ENCODE measurements at regions not wholly inside any gene's neighbourhood (a gene's known extent, or its start where the extent isn't known, plus 50 kb on each side); places are given as distances from the start of the nearest gene placed in this dataset.

DNA sequence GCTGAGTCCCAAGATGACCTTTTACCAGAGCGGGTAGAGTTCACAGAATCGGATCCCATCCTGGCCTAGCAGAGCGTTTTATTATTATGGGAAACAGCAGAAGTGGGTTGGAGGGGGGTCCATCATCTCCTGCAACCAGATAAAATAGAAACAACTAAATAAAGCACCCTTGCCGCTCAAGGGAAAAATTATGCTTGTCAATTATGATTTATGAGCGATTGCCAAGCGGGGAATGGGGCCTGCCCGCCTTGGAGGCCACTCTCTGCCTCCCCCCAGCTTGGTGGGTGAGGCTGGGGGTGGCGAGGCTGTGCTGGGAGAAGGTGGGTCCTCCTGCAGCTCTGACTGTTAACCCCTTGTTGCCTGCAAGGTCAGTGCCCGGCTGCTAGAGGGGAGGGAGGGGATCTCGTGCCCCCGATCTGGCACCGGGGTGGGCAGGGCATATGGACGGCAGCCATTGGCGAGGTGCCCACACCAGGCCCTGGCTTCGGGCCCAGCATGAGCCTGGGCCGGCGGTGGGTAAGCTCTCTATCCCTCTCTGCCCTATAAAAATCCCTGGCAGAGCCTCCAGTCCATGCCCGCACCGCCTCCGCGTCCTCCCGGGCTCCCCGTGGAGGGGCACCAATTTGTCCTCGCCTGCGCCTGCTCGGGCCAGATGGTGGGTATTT, 129.1 kb downstream of the URI1 start:
- Mint-ChIP-seq H3K9me3 (peaks cover 5% of the 10 kb centered on the region; the same call in 1 of the 2 replicates), H3K36me3 (ENCODE audit: low read depth) (no peaks in the 10 kb centered on the region), H3K27me3 (ENCODE audit: insufficient read depth) (no peaks in the 10 kb centered on the region; the same call in 1 of the 2 replicates), H3K4me1 (ENCODE audit: low read depth) (no peaks in the 10 kb centered on the region), H3K4me3 (no peak overlapping the region), H3K27ac (no peak overlapping the region)
- DNase-seq, result no peak
- TF ChIP-seq, protein P1, sequence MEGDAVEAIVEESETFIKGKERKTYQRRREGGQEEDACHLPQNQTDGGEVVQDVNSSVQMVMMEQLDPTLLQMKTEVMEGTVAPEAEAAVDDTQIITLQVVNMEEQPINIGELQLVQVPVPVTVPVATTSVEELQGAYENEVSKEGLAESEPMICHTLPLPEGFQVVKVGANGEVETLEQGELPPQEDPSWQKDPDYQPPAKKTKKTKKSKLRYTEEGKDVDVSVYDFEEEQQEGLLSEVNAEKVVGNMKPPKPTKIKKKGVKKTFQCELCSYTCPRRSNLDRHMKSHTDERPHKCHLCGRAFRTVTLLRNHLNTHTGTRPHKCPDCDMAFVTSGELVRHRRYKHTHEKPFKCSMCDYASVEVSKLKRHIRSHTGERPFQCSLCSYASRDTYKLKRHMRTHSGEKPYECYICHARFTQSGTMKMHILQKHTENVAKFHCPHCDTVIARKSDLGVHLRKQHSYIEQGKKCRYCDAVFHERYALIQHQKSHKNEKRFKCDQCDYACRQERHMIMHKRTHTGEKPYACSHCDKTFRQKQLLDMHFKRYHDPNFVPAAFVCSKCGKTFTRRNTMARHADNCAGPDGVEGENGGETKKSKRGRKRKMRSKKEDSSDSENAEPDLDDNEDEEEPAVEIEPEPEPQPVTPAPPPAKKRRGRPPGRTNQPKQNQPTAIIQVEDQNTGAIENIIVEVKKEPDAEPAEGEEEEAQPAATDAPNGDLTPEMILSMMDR (IDR thresholded peaks at IDR 0.05), result no peak

DNA sequence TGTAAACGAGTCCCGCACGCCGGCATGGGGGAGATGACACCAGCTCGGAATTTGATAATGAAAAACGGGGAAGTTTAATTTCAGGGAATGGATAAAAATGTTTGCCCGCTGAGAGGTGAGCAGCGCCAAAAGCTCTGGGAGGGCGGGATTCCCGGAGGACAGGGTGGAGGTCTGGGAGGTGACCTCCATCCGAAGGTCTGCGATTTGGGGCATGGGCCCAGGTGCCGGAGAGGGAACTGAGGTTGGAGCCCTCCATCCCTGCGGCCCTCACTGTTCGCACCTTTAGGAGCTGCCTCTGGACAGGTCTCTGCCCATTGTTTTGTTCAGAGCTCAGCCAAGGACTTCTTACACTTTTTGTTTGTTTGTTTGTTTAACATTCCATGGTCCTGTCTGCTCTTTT, 129.8 kb downstream of the URI1 start:
- H3K9me3 Mint-ChIP-seq, result peaks cover 5% of the 10 kb centered on the region; the same call in 1 of the 2 replicates
- H3K4me3 Mint-ChIP-seq, result no peak overlapping the region
- H3K4me1 Mint-ChIP-seq (ENCODE audit: low read depth), result no peaks in the 10 kb centered on the region
- DNase-seq, result no peak
- H3K27me3 Mint-ChIP-seq (ENCODE audit: insufficient read depth), result no peaks in the 10 kb centered on the region; the same call in 1 of the 2 replicates
- no peaks in the 10 kb centered on the region for H3K36me3 Mint-ChIP-seq (ENCODE audit: low read depth)
- H3K27ac Mint-ChIP-seq, result no peak overlapping the region
- TF ChIP-seq, protein P1 (IDR thresholded peaks at IDR 0.05), result no peak

DNA sequence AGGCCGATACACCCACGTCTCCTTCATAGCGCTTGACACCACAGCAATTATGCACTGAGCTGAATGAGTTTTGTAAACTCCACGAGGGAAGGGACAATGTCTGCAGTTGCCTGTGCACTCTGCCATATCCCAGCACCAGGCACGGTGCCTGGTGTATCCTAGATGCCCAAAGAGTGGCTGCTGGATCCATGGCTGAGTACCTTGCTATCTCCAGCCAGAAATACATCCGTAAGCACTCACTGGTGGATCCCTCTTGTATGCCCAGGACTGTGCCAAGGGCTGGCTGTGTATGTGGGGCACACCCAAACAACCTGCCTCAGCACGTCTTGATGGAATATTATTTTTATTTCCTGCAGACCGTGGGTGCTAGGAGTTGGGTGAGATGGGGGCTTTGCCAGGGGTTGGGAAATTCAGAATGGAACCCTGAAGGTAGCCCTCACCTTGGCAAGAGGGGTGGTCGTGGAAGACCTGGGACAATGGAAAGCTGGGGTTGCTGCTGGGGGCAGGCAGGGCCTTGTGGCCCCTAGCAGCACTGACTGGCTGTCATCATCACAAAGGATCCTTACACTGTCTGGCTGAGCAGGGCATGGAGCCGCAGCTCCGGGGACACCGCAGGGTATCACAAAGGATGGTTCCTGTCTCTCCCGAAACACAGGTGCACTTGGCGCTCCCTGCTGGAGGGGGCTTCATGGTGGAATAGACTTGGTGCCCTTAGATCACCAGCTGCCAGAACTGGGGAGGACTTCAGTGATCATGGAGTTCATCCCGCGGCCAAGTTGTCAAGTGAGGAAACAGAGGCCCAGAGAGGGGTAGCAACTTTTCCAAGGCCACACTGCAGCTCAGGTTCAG, 131.3 kb downstream of the URI1 start:
- Mint-ChIP-seq H3K4me3 (no peak overlapping the region), H3K27ac (no peak overlapping the region), H3K36me3 (ENCODE audit: low read depth) (no peaks in the 10 kb centered on the region), H3K9me3 (peaks cover 5% of the 10 kb centered on the region; the same call in 1 of the 2 replicates), H3K27me3 (ENCODE audit: insufficient read depth) (peaks cover 2% of the 10 kb centered on the region), H3K4me1 (ENCODE audit: low read depth) (no peaks in the 10 kb centered on the region)
- TF ChIP-seq, protein P1 (IDR thresholded peaks at IDR 0.05), result no peak
- no peak for DNase-seq

DNA sequence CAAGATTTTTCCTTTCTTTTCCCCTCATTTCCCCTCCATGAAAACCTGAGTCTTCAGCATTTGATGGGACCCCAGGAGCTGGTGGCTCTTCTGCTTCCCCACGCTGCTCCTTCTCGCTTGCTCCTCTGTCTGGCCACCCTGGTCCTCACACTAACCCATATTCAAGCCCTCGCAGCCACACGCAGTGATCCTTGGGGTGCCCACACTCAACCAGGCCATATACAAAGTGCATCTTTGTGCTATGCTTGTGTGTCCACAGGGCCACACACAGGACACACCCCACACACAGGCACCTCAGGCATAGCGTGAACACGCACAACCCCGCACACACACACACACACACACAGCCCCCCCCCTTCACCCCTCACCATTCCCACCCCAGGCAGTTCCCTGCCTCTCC, 132.1 kb downstream of the URI1 start:
- Mint-ChIP-seq H3K9me3 (no peaks in the 10 kb centered on the region; the same call in 1 of the 2 replicates), H3K4me1 (ENCODE audit: low read depth) (no peaks in the 10 kb centered on the region), H3K27ac (no peak overlapping the region), H3K27me3 (ENCODE audit: insufficient read depth) (peaks cover 2% of the 10 kb centered on the region), H3K4me3 (no peak overlapping the region), H3K36me3 (ENCODE audit: low read depth) (no peaks in the 10 kb centered on the region)
- TF ChIP-seq, protein P1 (IDR thresholded peaks at IDR 0.05), result no peak
- no peak for DNase-seq

DNA sequence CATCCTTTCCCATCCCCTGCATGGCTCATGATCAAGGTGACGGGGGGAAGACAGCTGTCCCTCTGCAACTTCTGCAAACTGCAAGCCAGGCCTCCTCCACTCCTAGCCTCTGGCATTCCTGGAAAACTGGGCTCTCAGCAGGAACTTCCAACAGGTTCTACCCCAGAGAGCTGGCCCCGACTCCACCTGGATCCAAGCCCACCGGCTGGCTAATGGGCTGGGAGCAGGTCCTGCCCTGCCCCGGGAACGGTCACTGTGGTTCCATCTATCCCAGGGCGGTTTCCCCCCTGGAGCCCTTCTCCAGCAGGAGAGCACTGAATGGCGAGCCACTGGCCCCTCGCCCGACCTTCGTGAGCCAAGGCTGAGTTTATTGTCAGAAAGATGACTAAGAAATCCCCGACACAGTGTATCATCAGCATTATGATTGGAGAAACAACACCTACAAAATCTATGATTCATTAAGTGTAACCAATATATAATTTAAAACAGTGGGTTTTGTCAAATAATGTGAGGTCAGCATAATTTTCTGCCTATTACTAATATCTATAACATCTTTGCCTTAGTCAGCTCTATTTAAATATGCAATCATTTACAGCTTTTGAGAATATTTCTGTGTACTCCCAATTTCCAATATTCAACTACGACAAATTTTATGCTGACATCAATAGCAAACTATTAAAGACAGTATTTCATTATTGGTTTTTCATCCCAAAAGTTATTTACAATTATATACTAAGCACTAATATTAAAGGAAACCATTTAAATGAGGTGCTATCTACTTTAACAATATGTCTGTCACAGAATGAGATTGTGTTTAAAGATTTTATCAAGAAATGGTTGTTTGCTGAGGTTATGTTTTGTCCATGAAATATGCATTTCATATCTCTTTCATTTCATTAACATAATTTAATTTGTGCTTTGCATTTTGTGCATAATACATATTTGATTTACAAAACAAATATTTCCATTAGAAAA, 133.0 kb downstream of the URI1 start:
- Mint-ChIP-seq H3K27ac (no peak overlapping the region), H3K27me3 (ENCODE audit: insufficient read depth) (peaks cover 2% of the 10 kb centered on the region), H3K36me3 (ENCODE audit: low read depth) (no peaks in the 10 kb centered on the region), H3K4me3 (no peak overlapping the region), H3K4me1 (ENCODE audit: low read depth) (no peaks in the 10 kb centered on the region), H3K9me3 (no peaks in the 10 kb centered on the region; the same call in 1 of the 2 replicates)
- DNase-seq, result no peak
- TF ChIP-seq, protein P1 (IDR thresholded peaks at IDR 0.05), result no peak
